ENCODE measurements at regions not wholly inside any gene's neighbourhood (a gene's known extent, or its start where the extent isn't known, plus 50 kb on each side); places are given as distances from the start of the nearest gene placed in this dataset.

DNA sequence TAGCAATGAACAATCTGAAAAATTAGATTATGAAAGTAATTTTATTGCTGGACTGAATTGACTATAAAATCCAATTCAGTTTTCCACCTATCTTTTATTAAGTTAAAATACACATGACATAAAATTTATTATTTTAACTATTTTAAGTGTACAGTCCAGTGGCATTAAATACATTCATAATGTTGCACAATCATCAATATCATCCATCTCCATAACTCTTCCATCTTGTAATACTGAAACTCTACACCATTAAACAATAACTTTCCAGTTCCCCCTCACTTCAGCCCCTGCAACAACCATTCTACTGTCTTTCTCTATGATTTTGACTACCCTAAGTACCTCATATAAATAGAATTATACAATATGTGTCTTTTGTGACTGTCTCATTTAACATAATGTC, 200.6 kb upstream of the ITGA1 start:
- H3K27ac ChIP-seq: no peak overlapping the region
- TF ChIP-seq CTCF (conservative IDR thresholded peaks at IDR 0.05) (no peak), ZFX (IDR thresholded peaks at IDR 0.05) (no peak)

- TF ChIP-seq CTCF (conservative IDR thresholded peaks at IDR 0.05) (no peak), ZFX (IDR thresholded peaks at IDR 0.05) (no peak)
- H3K27ac ChIP-seq: no peak overlapping the region
These were observed 190.1 kb upstream of the ITGA1 start for GRCh38 chr5:52597625-52598024.

DNA sequence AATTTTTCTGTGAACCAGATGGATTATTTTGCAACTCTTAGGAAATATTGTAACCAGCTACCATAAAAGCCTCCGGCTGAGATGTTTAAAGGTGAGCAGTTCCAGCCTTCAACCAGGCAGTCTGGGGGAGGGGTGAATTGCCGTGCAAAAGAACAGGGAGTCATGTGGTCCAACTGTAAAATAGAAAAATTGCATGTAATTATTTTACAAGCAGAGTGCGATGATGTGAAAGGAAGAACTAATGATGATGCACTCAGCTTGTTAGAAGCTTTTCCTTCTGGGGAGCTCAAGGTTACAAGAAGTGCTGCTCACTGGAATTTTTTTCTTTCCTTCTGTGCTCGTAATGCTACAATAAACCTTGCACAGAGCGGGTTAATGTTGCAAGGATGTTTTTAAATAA, 188.7 kb upstream of the ITGA1 start:
- no peak for TF ChIP-seq ZFX (IDR thresholded peaks at IDR 0.05)
- TF ChIP-seq CTCF (conservative IDR thresholded peaks at IDR 0.05): no peak
- no peak overlapping the region for H3K27ac ChIP-seq

DNA sequence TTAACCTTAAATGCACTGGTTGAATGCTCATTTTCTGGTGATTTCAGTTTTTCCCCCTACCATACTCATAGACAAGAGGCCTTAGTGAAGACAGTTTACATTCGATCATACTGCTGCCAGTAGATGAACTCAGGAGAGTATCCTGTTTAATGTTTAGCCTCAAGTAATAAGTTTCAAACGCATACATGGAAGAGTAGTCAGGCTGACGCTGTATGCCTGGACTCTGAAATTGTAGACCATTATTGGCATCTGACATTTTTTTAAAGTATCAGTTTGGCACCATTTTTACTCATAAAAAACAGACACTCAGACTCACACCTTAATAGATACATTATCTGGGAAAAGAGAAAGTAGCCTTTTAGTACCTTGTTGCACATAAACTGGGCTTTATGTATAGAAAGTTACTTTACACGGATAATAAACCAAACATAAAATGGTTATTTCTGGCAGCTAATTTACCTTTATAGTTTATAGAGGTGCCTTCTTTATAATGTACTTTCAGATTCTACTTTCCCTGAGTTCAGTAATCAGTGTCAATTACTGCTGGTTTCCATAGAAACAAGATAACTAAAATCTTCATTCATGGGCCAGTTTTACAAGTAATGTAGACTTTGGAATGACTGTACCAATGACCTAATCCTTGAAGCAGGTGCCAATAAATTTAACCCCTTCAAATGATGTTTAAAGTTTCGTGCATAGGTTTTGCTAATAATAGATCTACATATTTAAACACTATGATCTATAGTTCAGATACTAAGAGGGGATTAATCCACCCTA, 183.8 kb upstream of the ITGA1 start:
- no peak overlapping the region for H3K27ac ChIP-seq
- TF ChIP-seq CTCF (conservative IDR thresholded peaks at IDR 0.05) (no peak), ZFX (IDR thresholded peaks at IDR 0.05) (no peak)

GRCh38 chr5:52605317-52606313, 182.1 kb upstream of the ITGA1 start:
- no peak for TF ChIP-seq CTCF (conservative IDR thresholded peaks at IDR 0.05)
- no peak for TF ChIP-seq ZFX (IDR thresholded peaks at IDR 0.05)

DNA sequence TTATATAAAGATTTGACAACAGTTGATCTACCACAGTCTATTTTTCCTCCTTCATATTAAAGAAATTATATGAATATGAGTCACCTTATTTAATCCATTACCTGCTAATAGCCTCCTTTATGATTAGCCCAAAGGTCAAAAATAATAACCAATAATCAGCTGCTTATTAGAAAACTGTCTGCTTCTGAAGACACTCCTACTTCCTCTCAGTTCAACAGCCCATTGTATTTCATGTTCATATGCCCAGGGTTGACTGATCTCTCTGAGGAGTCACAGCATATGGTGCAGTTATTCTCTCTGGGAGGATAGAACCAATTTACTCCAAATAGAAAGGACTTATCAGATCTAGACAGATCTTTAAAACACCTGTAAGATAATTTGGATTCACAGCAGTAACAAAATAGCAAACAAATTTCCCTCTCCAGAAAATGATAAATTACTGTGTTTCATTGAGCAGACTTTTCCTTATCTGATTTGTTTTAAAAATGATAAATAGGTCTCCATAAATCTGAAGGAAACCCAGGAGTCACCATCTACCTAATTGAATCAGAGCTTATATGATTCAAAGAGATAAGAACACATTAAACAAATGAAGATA, 180.4 kb upstream of the ITGA1 start:
- TF ChIP-seq ZFX (IDR thresholded peaks at IDR 0.05) (no peak), CTCF (conservative IDR thresholded peaks at IDR 0.05) (no peak)
- H3K27ac ChIP-seq: no peak overlapping the region

More at GRCh38 chr5:52605317-52606313, 182.1 kb upstream of the ITGA1 start:
- no peak overlapping the region for H3K27ac ChIP-seq

All from C4-2B (cell line).